ENCODE measurements at regions not wholly inside any gene's neighbourhood (a gene's known extent, or its start where the extent isn't known, plus 50 kb on each side); places are given as distances from the start of the nearest gene placed in this dataset.

DNA sequence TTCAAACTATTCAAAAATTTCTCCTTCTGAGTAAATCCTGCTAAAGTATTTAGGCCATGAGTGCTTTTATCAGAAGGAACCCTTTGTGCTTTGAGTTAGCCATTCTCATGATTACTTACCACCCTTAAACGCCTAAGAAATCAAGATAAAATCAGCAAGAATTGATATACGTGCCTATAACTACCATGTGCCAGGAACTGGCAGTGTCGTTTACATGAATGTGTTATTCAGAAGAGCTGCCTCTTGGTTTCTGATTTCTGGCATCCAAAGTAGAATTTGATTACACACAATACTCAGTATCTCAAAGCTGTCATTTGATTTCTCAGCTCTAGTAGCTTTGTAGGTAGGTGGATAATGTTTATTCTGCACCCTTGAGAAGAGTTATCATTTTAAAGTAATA lies 351.3 kb upstream of the CCDC54 start:
- Histone ChIP-seq H3K27ac (ENCODE audit: low read depth, low read length, poor library complexity, severe bottlenecking) (no peak overlapping the region), H4K20me1 (ENCODE audit: insufficient read depth, low read length) (no peaks in the 10 kb centered on the region), H3K27me3 (ENCODE audit: insufficient read depth, low read length) (no peaks in the 10 kb centered on the region), H3F3A (ENCODE audit: insufficient read depth, low read length) (no peaks in the 10 kb centered on the region), H2AFZ (ENCODE audit: low read length) (no peak overlapping the region), H3K4me3 (ENCODE audit: low read depth, low read length, poor library complexity, severe bottlenecking) (no peak overlapping the region), H3K9me2 (ENCODE audit: low read depth, low read length) (no peaks in the 10 kb centered on the region), H3K36me3 (ENCODE audit: insufficient read depth, low read length) (no peaks in the 10 kb centered on the region), H3K4me1 (ENCODE audit: insufficient read depth, low read length, severe bottlenecking) (no peaks in the 10 kb centered on the region), H3K4me2 (ENCODE audit: low read length) (no peak overlapping the region), H3K9ac (ENCODE audit: low read length) (no peak overlapping the region), H3K9me3 (ENCODE audit: low read length) (no peaks in the 10 kb centered on the region), H3K79me2 (ENCODE audit: insufficient read depth, low read length) (no peaks in the 10 kb centered on the region)
- TF ChIP-seq EZH2 (IDR thresholded peaks at IDR 0.05; ENCODE audit: borderline replicate concordance, low read length): no peak
- TF ChIP-seq, protein P1, sequence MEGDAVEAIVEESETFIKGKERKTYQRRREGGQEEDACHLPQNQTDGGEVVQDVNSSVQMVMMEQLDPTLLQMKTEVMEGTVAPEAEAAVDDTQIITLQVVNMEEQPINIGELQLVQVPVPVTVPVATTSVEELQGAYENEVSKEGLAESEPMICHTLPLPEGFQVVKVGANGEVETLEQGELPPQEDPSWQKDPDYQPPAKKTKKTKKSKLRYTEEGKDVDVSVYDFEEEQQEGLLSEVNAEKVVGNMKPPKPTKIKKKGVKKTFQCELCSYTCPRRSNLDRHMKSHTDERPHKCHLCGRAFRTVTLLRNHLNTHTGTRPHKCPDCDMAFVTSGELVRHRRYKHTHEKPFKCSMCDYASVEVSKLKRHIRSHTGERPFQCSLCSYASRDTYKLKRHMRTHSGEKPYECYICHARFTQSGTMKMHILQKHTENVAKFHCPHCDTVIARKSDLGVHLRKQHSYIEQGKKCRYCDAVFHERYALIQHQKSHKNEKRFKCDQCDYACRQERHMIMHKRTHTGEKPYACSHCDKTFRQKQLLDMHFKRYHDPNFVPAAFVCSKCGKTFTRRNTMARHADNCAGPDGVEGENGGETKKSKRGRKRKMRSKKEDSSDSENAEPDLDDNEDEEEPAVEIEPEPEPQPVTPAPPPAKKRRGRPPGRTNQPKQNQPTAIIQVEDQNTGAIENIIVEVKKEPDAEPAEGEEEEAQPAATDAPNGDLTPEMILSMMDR (IDR thresholded peaks at IDR 0.05; ENCODE audit: low read length): no peak

DNA sequence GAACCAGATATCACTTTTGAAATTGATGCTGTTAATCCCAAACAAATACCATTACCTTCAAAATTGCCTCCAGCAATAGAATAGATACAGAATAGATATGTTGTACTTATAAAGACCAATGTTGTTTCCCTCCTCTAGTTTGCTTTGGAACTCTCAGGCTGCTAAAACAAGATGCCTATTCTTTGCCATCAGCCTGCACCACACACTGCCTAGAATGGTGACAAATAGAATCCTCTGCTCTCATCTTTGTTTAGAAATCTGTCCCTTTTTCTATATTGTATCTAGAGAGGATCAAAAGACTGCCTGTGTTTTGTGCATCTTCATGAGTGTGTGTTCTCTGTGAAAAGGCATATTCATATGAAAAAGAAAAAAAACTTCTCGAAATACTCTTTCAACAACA lies 349.2 kb upstream of the CCDC54 start:
- Histone ChIP-seq H3K9me3 (ENCODE audit: low read length) (no peaks in the 10 kb centered on the region), H3F3A (ENCODE audit: insufficient read depth, low read length) (no peaks in the 10 kb centered on the region), H3K4me3 (ENCODE audit: low read depth, low read length, poor library complexity, severe bottlenecking) (no peak overlapping the region), H3K27me3 (ENCODE audit: insufficient read depth, low read length) (no peaks in the 10 kb centered on the region), H3K79me2 (ENCODE audit: insufficient read depth, low read length) (no peaks in the 10 kb centered on the region), H3K27ac (ENCODE audit: low read depth, low read length, poor library complexity, severe bottlenecking) (no peak overlapping the region), H2AFZ (ENCODE audit: low read length) (no peak overlapping the region), H3K9me2 (ENCODE audit: low read depth, low read length) (no peaks in the 10 kb centered on the region), H3K4me1 (ENCODE audit: insufficient read depth, low read length, severe bottlenecking) (no peaks in the 10 kb centered on the region), H4K20me1 (ENCODE audit: insufficient read depth, low read length) (no peaks in the 10 kb centered on the region), H3K9ac (ENCODE audit: low read length) (no peak overlapping the region), H3K4me2 (ENCODE audit: low read length) (no peak overlapping the region), H3K36me3 (ENCODE audit: insufficient read depth, low read length) (no peaks in the 10 kb centered on the region)
- TF ChIP-seq, protein P1 (IDR thresholded peaks at IDR 0.05; ENCODE audit: low read length): no peak
- TF ChIP-seq EZH2 (IDR thresholded peaks at IDR 0.05; ENCODE audit: borderline replicate concordance, low read length): no peak

DNA sequence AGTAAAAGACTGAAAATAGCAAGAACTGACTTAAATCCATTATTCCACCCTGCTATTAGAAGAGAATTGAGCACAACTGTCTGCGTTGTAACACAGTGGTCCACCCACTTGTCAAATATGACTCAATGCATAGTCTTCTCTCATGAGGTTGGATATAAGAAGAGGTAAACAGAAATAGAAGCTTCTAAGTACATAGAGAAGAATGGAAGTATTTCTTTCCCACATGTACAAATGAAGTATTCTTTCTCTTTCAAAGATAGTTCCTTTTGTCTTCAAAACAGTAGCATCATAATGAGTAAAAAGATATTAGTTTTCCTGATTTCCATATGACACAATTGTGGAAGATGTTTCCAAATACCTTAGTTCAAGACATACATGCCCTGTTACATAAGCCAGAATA lies 348.6 kb upstream of the CCDC54 start:
- Histone ChIP-seq H3K27ac (ENCODE audit: low read depth, low read length, poor library complexity, severe bottlenecking) (no peak overlapping the region), H3K9me3 (ENCODE audit: low read length) (no peaks in the 10 kb centered on the region), H3F3A (ENCODE audit: insufficient read depth, low read length) (no peaks in the 10 kb centered on the region), H3K27me3 (ENCODE audit: insufficient read depth, low read length) (no peaks in the 10 kb centered on the region), H3K36me3 (ENCODE audit: insufficient read depth, low read length) (no peaks in the 10 kb centered on the region), H3K79me2 (ENCODE audit: insufficient read depth, low read length) (no peaks in the 10 kb centered on the region), H3K4me2 (ENCODE audit: low read length) (no peak overlapping the region), H4K20me1 (ENCODE audit: insufficient read depth, low read length) (no peaks in the 10 kb centered on the region), H3K9ac (ENCODE audit: low read length) (no peak overlapping the region), H3K9me2 (ENCODE audit: low read depth, low read length) (no peaks in the 10 kb centered on the region), H2AFZ (ENCODE audit: low read length) (no peak overlapping the region), H3K4me3 (ENCODE audit: low read depth, low read length, poor library complexity, severe bottlenecking) (no peak overlapping the region), H3K4me1 (ENCODE audit: insufficient read depth, low read length, severe bottlenecking) (no peaks in the 10 kb centered on the region)
- TF ChIP-seq, protein P1 (IDR thresholded peaks at IDR 0.05; ENCODE audit: low read length): no peak
- no peak for TF ChIP-seq EZH2 (IDR thresholded peaks at IDR 0.05; ENCODE audit: borderline replicate concordance, low read length)

Measured in OCI-LY1 (cell line).